Peyer's patch (tissue), 4 donors: ENCODE measurements at regions not wholly inside any gene's neighbourhood (a gene's known extent, or its start where the extent isn't known, plus 50 kb on each side); places are given as distances from the start of the nearest gene placed in this dataset.

ENCODE experiments used
- POLR2A ChIP-seq, 2 donors: fragments of 450-650 bp; IDR thresholded peaks; one replicate each; pipeline ENCODE4 v1.5.1; 2017; ENCODE audit warnings: antibody characterized with exemption in 2 of 2, mild to moderate bottlenecking in 2 of 2, moderate library complexity in 2 of 2
- TF ChIP-seq, protein P1 (sequence below), 6 experiments: fragments of 450-650 bp in 4 of 6; fragments of 200-600 bp in 2 of 6; sonication (generic) in 1 of 6; IDR thresholded peaks; one replicate each; pipeline ENCODE4 v1.5.1; 2017 to 2019; ENCODE audit warnings: antibody characterized with exemption in 6 of 6, mild to moderate bottlenecking in 3 of 6, moderate library complexity in 1 of 6

DNA sequence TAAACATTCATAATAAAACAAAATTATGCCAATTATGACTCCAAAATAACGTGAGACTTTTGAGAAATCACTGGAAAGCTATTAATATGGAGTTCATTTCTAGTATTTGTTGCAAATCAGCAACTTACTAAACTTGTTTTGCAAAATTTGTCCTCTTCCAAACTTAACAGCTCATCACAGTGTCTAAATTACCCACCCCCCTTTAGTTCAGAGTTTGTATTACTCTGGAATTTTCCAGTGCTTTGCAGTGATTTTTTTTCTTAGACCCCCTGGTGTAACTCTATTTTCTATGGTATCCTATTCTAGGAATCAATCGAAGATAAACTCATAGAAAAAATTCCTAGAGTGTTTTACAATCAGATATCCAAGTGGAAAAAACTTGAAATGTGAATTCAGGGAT lies 72.4 kb upstream of the CACHD1 start:
- no peak for TF ChIP-seq POLR2A (IDR thresholded peaks at IDR 0.05)
- TF ChIP-seq, protein P1, sequence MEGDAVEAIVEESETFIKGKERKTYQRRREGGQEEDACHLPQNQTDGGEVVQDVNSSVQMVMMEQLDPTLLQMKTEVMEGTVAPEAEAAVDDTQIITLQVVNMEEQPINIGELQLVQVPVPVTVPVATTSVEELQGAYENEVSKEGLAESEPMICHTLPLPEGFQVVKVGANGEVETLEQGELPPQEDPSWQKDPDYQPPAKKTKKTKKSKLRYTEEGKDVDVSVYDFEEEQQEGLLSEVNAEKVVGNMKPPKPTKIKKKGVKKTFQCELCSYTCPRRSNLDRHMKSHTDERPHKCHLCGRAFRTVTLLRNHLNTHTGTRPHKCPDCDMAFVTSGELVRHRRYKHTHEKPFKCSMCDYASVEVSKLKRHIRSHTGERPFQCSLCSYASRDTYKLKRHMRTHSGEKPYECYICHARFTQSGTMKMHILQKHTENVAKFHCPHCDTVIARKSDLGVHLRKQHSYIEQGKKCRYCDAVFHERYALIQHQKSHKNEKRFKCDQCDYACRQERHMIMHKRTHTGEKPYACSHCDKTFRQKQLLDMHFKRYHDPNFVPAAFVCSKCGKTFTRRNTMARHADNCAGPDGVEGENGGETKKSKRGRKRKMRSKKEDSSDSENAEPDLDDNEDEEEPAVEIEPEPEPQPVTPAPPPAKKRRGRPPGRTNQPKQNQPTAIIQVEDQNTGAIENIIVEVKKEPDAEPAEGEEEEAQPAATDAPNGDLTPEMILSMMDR (IDR thresholded peaks at IDR 0.05), result no peak
